KMS-11 (cell line): ENCODE measurements at regions not wholly inside any gene's neighbourhood (a gene's known extent, or its start where the extent isn't known, plus 50 kb on each side); places are given as distances from the start of the nearest gene placed in this dataset.
"Not testable (repeated sequence)": the region's sequence is repeated elsewhere in the genome, so short reads cannot be mapped to it uniquely, and the experiment has no call there.

Experiments used
- H2AFZ ChIP-seq: fragments of 200-600 bp; sonication (generic); 2 replicates; pipeline ENCODE4 v1.6.1; 2016; ENCODE audit warnings: antibody characterized with exemption, mixed run types, low read depth
- H3K27ac ChIP-seq: fragments of 200-600 bp; sonication (generic); 2 replicates; pipeline ENCODE4 v1.6.1; 2016; ENCODE audit warnings: mild to moderate bottlenecking, mixed run types
- H3K27me3 ChIP-seq: fragments of 200-600 bp; sonication (generic); 2 replicates; pipeline ENCODE4 v1.6.1; 2017; ENCODE audit warnings: mild to moderate bottlenecking, low read depth, mixed run types, moderate library complexity; ENCODE audit not compliant: insufficient read depth
- H3K36me3 ChIP-seq: fragments of 200-600 bp; sonication (generic); 2 replicates; pipeline ENCODE4 v1.6.1; 2017; ENCODE audit warnings: mild to moderate bottlenecking, mixed run types; ENCODE audit not compliant: insufficient read depth
- H3K4me1 ChIP-seq: fragments of 200-600 bp; sonication (generic); 2 replicates; pipeline ENCODE4 v1.6.1; 2016; ENCODE audit warnings: mild to moderate bottlenecking, low read depth, mixed run types; ENCODE audit not compliant: poor library complexity, severe bottlenecking
- H3K4me2 ChIP-seq: fragments of 200-600 bp; sonication (generic); 2 replicates; pipeline ENCODE4 v1.7.0; 2016; ENCODE audit warnings: mild to moderate bottlenecking, mixed run types
- H3K4me3 ChIP-seq: fragments of 200-600 bp; sonication (generic); IDR thresholded peaks from 2 replicates; pipeline ENCODE4 v1.6.1; 2017; ENCODE audit warnings: low read depth, low read length, mixed read lengths; ENCODE audit not compliant: insufficient read depth
- H3K79me2 ChIP-seq: fragments of 200-600 bp; sonication (generic); 2 replicates; pipeline ENCODE4 v1.6.1; 2016; ENCODE audit warnings: low read depth, mixed run types; ENCODE audit not compliant: insufficient read depth
- H3K9ac ChIP-seq: fragments of 200-600 bp; sonication (generic); 2 replicates; pipeline ENCODE4 v1.6.1; 2016; ENCODE audit warnings: mild to moderate bottlenecking, mixed run types
- H4K20me1 ChIP-seq: fragments of 200-600 bp; sonication (generic); 2 replicates; pipeline ENCODE4 v1.6.1; 2016; ENCODE audit warnings: mild to moderate bottlenecking, mixed run types; ENCODE audit not compliant: insufficient read depth
- TF ChIP-seq, protein P1 (sequence below): fragments of 200-600 bp; sonication (generic); conservative IDR thresholded peaks from 2 replicates; pipeline ENCODE4 v1.6.1; 2017; ENCODE audit warnings: low read depth, mild to moderate bottlenecking, antibody characterized with exemption, low read length, moderate library complexity, mixed read lengths

DNA sequence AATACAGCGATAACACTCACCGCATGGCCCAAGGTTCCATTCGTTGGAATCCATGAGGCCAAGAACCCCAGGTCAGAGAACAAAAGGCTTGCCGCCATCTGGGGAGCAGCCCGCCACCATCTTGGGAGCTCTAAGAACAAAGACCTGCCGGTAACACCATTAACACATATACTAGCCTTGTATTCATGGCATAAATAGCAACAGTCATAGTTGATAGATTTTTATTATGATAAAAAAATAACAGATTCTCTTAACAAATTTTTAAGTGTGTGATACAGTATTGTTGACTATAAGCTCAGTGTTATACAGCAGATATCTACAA, 309.4 kb downstream of the GLUD2 start:
- Histone ChIP-seq H3K9ac (no peak overlapping the region), H3K27ac (no peak overlapping the region), H3K79me2 (no peaks in the 10 kb centered on the region), H3K27me3 (no peaks in the 10 kb centered on the region), H3K4me1 (no peaks in the 10 kb centered on the region), H3K4me2 (no peak overlapping the region), H4K20me1 (no peaks in the 10 kb centered on the region), H3K4me3 (no peak overlapping the region), H2AFZ (no peak overlapping the region), H3K36me3 (no peaks in the 10 kb centered on the region)
- TF ChIP-seq, protein P1, sequence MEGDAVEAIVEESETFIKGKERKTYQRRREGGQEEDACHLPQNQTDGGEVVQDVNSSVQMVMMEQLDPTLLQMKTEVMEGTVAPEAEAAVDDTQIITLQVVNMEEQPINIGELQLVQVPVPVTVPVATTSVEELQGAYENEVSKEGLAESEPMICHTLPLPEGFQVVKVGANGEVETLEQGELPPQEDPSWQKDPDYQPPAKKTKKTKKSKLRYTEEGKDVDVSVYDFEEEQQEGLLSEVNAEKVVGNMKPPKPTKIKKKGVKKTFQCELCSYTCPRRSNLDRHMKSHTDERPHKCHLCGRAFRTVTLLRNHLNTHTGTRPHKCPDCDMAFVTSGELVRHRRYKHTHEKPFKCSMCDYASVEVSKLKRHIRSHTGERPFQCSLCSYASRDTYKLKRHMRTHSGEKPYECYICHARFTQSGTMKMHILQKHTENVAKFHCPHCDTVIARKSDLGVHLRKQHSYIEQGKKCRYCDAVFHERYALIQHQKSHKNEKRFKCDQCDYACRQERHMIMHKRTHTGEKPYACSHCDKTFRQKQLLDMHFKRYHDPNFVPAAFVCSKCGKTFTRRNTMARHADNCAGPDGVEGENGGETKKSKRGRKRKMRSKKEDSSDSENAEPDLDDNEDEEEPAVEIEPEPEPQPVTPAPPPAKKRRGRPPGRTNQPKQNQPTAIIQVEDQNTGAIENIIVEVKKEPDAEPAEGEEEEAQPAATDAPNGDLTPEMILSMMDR = no peak

DNA sequence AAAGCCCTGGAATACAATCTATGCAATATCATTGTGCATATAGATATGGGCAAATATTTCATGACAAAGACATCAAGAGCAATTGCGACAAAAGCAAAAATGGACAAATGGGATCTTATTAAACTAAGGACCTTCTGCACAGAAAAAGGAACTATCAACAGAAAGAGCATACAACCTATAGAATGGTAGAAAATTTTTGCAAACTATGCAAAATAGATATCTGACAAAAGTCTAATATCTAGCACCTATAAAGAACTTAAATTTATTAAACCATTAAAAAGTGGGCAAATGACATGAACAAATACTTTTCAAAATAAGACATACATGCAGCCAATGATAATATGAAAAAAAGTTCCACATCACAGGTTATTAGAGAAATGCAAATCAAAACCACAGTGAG, 312.9 kb downstream of the GLUD2 start:
- H3K27ac ChIP-seq = no peak overlapping the region
- no peaks in the 10 kb centered on the region for H3K27me3 ChIP-seq
- TF ChIP-seq, protein P1 = no peak
- H3K36me3 ChIP-seq = no peaks in the 10 kb centered on the region
- H3K79me2 ChIP-seq = no peaks in the 10 kb centered on the region
- H3K4me3 ChIP-seq = no peak overlapping the region
- H3K9ac ChIP-seq = no peak overlapping the region
- H3K4me1 ChIP-seq = peaks cover 7% of the 10 kb centered on the region
- no peak overlapping the region for H3K4me2 ChIP-seq
- no peaks in the 10 kb centered on the region for H4K20me1 ChIP-seq
- H2AFZ ChIP-seq = no peak overlapping the region

DNA sequence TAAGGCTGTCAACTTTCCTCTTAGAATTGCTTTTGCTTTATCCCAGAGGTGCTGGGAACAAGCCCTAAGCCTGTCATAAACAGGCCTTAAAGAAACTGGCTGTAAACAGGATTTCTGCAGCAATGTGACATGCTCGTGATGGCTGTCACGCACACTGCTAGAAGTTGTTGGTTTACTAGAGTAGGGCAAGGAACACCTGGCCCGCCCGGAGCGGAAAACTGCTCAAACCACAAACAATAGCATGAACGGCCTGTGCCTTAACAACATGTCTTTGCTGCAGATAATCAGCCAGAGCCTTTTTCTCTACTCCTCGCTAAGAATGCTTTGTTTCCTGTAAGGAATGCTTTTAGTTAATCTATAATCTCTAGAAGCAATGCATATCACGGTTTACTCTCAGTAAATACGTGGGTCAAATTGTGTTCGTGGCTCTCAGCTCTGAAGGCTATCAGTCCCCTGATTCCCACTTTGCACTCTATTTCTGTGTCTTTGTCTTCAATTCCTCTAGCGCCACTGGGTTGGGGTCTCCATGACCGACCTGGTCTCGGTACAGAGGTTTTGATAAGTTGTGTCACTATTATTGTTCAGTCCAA, 318.3 kb downstream of the GLUD2 start:
- Histone ChIP-seq H3K27ac (peak overlapping the region; percentile 58), H3K4me1 (peaks cover 14% of the 10 kb centered on the region), H2AFZ (peak overlapping the region; percentile 69; the same call in 1 of the 2 replicates), H3K4me3 (no peak overlapping the region), H4K20me1 (no peaks in the 10 kb centered on the region), H3K9ac (peak overlapping the region; percentile 15; the same call in 1 of the 2 replicates), H3K79me2 (no peaks in the 10 kb centered on the region), H3K27me3 (no peaks in the 10 kb centered on the region), H3K36me3 (no peaks in the 10 kb centered on the region), H3K4me2 (peak overlapping the region; percentile 31)
- TF ChIP-seq, protein P1 = no peak

DNA sequence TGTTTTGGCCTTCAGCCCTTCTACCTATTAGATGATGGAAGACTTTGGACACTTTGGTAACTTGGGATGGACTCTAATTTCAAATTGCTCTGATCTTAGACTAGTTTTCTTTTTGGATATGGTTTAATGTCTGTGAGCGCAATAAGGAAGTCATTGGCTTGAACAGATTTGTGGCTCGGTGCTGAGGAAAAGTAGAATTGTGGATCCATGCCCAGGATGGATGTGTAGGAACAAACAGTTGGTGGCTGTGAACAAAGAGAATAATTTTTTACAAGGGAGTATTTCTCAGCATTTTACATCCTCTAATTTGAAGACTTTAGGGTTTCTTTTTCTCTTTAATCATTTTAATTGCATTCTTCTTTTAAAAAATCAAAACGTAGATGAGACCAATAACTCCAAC, 327.1 kb downstream of the GLUD2 start:
- no peaks in the 10 kb centered on the region for H3K4me1 ChIP-seq
- H3K79me2 ChIP-seq = no peaks in the 10 kb centered on the region
- no peaks in the 10 kb centered on the region for H3K27me3 ChIP-seq
- H3K4me3 ChIP-seq = no peak overlapping the region
- no peak overlapping the region for H2AFZ ChIP-seq
- no peaks in the 10 kb centered on the region for H4K20me1 ChIP-seq
- no peak overlapping the region for H3K27ac ChIP-seq
- TF ChIP-seq, protein P1 = no peak
- no peaks in the 10 kb centered on the region for H3K36me3 ChIP-seq
- H3K4me2 ChIP-seq = no peak overlapping the region
- H3K9ac ChIP-seq = no peak overlapping the region

DNA sequence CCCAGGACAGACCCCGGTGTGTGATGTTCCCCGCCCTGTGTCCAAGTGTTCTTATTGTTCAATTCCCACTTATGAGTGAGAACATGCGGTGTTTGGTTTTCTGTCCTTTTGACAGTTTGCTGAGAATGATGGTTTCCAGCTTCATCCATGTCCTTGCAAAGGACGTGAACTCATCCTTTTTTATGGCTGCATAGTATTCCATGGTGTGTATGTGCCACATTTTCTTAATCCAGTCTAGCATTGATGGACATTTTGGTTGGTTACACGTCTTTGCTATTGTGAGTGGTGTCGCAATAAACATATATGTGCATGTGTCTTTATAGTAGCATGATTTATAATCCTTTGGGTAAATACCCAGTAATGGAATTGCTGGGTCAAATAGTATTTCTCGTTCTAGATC, 334.5 kb downstream of the GLUD2 start:
- not testable (repeated sequence) for H3K4me3 ChIP-seq, H3K9ac ChIP-seq, H3K4me1 ChIP-seq, H3K4me2 ChIP-seq, H3K27me3 ChIP-seq, H3K79me2 ChIP-seq, H4K20me1 ChIP-seq, H3K27ac ChIP-seq, H3K36me3 ChIP-seq, H2AFZ ChIP-seq
